MM.1S (cell line): ENCODE measurements at regions not wholly inside any gene's neighbourhood (a gene's known extent, or its start where the extent isn't known, plus 50 kb on each side); places are given as distances from the start of the nearest gene placed in this dataset.

Source experiments
- DNase-seq: peaks from one replicate; pipeline ENCODE4 v3.0.0-alpha.2; 2015
- H2AFZ ChIP-seq: fragments of 300-600 bp; sonication (generic); 2 replicates; pipeline ENCODE4 v1.6.0; 2016; ENCODE audit warnings: antibody characterized with exemption, low read length
- H3F3A ChIP-seq: fragments of 300-600 bp; sonication (generic); 2 replicates; pipeline ENCODE4 v1.6.1; 2016; ENCODE audit warnings: mild to moderate bottlenecking, antibody characterized with exemption, low read length, moderate library complexity, mixed read lengths; ENCODE audit not compliant: insufficient read depth
- H3K27ac ChIP-seq: fragments of 300-600 bp; sonication (generic); 2 replicates; pipeline ENCODE4 v1.5.1; 2016; ENCODE audit warnings: mild to moderate bottlenecking, low read length
- H3K27me3 ChIP-seq: fragments of 300-600 bp; sonication (generic); replicated peaks from 2 replicates; pipeline ENCODE4 v1.6.0; 2016; ENCODE audit warnings: low read length; ENCODE audit not compliant: insufficient read depth
- H3K36me3 ChIP-seq: fragments of 300-600 bp; sonication (generic); replicated peaks from 2 replicates; pipeline ENCODE4 v1.6.1; 2016; ENCODE audit warnings: mild to moderate bottlenecking, low read length, mixed read lengths; ENCODE audit not compliant: insufficient read depth
- H3K4me1 ChIP-seq: fragments of 300-600 bp; sonication (generic); 2 replicates; pipeline ENCODE4 v1.6.1; 2016; ENCODE audit warnings: low read length, mixed read lengths
- H3K4me2 ChIP-seq: fragments of 300-600 bp; sonication (generic); 2 replicates; pipeline ENCODE4 v1.6.0; 2016; ENCODE audit warnings: low read depth, low read length
- H3K4me3 ChIP-seq: fragments of 300-600 bp; sonication (generic); 2 replicates; pipeline ENCODE4 v1.5.1; 2016; ENCODE audit warnings: low read length, mixed read lengths
- H3K79me2 ChIP-seq: fragments of 300-600 bp; sonication (generic); 2 replicates; pipeline ENCODE4 v1.6.1; 2016; ENCODE audit warnings: mixed run types, low read length, mixed read lengths
- H3K9ac ChIP-seq: fragments of 300-600 bp; sonication (generic); 2 replicates; pipeline ENCODE4 v1.6.1; 2016; ENCODE audit warnings: low read length, mixed read lengths
- H3K9me2 ChIP-seq: fragments of 300-600 bp; sonication (generic); replicated peaks from 2 replicates; pipeline ENCODE4 v1.6.1; 2016; ENCODE audit warnings: mild to moderate bottlenecking, low read length, mixed read lengths; ENCODE audit not compliant: insufficient read depth
- H3K9me3 ChIP-seq: fragments of 300-600 bp; sonication (generic); replicated peaks from 2 replicates; pipeline ENCODE4 v1.6.1; 2016; ENCODE audit warnings: mild to moderate bottlenecking, low read length, mixed read lengths; ENCODE audit not compliant: insufficient read depth
- H4K20me1 ChIP-seq: fragments of 300-600 bp; sonication (generic); 2 replicates; pipeline ENCODE4 v1.6.1; 2016; ENCODE audit warnings: mild to moderate bottlenecking, low read length, moderate library complexity, mixed read lengths; ENCODE audit not compliant: insufficient read depth
- EZH2 ChIP-seq: fragments of 300-600 bp; sonication (generic); optimal IDR thresholded peaks from 2 replicates; pipeline ENCODE3; 2017; ENCODE audit warnings: low read depth, mild to moderate bottlenecking, antibody characterized with exemption, low read length, mixed read lengths
- EZH2phosphoT487 ChIP-seq: fragments of 300-600 bp; sonication (generic); IDR thresholded peaks from 2 replicates; pipeline ENCODE4 v1.6.1; 2018; ENCODE audit warnings: antibody characterized with exemption, low read length
- TF ChIP-seq, protein P1 (sequence below): fragments of 300-600 bp; sonication (generic); IDR thresholded peaks from 2 replicates; pipeline ENCODE4 v1.5.1; 2016; ENCODE audit warnings: antibody characterized with exemption, low read length, mixed read lengths

DNA sequence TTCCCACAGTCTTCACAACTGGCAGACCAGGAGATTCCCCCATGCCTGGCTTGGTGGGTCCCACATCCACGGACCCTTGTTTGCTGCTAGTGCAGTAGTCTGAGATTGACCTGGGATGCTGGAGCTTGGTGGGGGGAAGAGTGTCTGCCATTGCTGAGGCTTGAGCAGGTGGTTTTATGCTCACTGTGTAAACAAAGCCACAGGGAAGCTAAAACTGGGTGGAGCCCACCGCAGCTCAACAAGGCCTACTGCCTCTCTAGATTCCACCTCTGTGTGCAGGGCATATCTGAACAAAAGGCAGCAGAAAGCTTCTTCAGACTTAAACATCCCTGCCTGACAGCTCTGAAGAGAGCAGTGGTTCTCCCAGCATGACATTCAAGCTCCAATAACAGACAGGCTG, 177.3 kb upstream of the ETV3 start:
- H3K36me3 ChIP-seq: no peaks in the 10 kb centered on the region
- TF ChIP-seq EZH2phosphoT487 (no peak), EZH2 (no peak)
- TF ChIP-seq, protein P1, sequence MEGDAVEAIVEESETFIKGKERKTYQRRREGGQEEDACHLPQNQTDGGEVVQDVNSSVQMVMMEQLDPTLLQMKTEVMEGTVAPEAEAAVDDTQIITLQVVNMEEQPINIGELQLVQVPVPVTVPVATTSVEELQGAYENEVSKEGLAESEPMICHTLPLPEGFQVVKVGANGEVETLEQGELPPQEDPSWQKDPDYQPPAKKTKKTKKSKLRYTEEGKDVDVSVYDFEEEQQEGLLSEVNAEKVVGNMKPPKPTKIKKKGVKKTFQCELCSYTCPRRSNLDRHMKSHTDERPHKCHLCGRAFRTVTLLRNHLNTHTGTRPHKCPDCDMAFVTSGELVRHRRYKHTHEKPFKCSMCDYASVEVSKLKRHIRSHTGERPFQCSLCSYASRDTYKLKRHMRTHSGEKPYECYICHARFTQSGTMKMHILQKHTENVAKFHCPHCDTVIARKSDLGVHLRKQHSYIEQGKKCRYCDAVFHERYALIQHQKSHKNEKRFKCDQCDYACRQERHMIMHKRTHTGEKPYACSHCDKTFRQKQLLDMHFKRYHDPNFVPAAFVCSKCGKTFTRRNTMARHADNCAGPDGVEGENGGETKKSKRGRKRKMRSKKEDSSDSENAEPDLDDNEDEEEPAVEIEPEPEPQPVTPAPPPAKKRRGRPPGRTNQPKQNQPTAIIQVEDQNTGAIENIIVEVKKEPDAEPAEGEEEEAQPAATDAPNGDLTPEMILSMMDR: no peak
- no peaks in the 10 kb centered on the region for H3K79me2 ChIP-seq
- H3K9me2 ChIP-seq: no peaks in the 10 kb centered on the region
- H4K20me1 ChIP-seq: no peaks in the 10 kb centered on the region
- no peak overlapping the region for H3K9ac ChIP-seq
- H3K9me3 ChIP-seq: no peaks in the 10 kb centered on the region
- no peaks in the 10 kb centered on the region for H3K4me1 ChIP-seq
- H3K4me3 ChIP-seq: no peak overlapping the region
- H3K4me2 ChIP-seq: no peak overlapping the region
- no peaks in the 10 kb centered on the region for H3F3A ChIP-seq
- H2AFZ ChIP-seq: no peak overlapping the region
- DNase-seq: no peak
- no peak overlapping the region for H3K27ac ChIP-seq
- H3K27me3 ChIP-seq: no peaks in the 10 kb centered on the region

DNA sequence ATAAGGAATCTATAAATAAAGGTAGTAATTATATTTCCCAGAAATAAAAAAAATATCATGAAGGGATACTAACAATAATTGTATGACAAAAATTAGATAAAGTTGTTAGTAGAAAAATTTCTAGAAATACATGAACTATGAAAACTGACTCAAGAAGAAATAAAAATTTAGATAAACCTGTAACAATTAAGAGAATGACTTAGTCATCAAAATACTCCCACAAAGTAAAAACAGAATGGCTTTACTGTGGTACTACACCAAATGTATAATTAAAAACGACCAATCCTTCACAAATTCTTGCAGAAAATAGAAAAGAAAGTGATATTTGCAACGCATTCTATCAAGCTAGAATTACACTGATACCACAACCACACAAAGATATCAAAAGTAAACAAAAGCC, 176.2 kb upstream of the ETV3 start:
- H3K27ac ChIP-seq: no peak overlapping the region
- no peaks in the 10 kb centered on the region for H3K36me3 ChIP-seq
- H3K4me2 ChIP-seq: no peak overlapping the region
- H3K9me3 ChIP-seq: no peaks in the 10 kb centered on the region
- H3F3A ChIP-seq: no peaks in the 10 kb centered on the region
- H3K4me3 ChIP-seq: no peak overlapping the region
- H2AFZ ChIP-seq: no peak overlapping the region
- H3K4me1 ChIP-seq: no peaks in the 10 kb centered on the region
- no peaks in the 10 kb centered on the region for H3K27me3 ChIP-seq
- H3K9ac ChIP-seq: no peak overlapping the region
- no peak for DNase-seq
- TF ChIP-seq, protein P1: no peak
- TF ChIP-seq EZH2phosphoT487 (no peak), EZH2 (no peak)
- no peaks in the 10 kb centered on the region for H3K9me2 ChIP-seq
- H4K20me1 ChIP-seq: no peaks in the 10 kb centered on the region
- H3K79me2 ChIP-seq: no peaks in the 10 kb centered on the region

DNA sequence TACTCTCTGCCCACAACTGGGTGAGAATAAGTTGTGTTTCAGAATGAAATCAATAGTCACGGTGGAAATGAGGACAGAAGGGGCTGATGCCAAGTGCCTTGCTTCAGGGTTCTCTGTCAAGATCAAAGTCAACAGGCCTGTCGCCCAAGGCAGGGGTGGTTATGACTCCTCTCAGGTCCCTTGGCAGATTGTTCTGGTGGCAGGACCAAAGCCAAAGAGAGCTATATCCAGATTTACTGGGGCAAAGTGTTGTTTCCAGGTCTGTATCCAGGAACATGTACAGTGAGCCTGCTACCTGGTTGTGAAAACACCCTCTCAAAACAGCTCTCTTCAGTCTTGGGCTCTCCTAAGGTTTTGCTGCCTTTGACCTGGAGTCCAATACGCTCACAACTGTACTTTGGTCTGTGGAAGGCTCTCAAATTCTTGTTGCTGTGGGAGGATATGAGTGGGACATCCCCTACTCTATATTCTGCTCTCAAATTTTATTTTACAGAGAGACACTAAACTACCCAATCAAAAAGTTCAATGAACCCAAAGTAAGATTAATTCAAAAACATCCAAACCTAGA, 175.1 kb upstream of the ETV3 start:
- H3K9me3 ChIP-seq: no peaks in the 10 kb centered on the region
- H3K36me3 ChIP-seq: no peaks in the 10 kb centered on the region
- no peak for TF ChIP-seq EZH2
- TF ChIP-seq EZH2phosphoT487: no peak
- TF ChIP-seq, protein P1: no peak

More for the DNA sequence above, 175.1 kb upstream of the ETV3 start:
- H3K27me3 ChIP-seq: no peaks in the 10 kb centered on the region
- no peak overlapping the region for H3K4me2 ChIP-seq
- no peaks in the 10 kb centered on the region for H3F3A ChIP-seq
- H4K20me1 ChIP-seq: no peaks in the 10 kb centered on the region
- no peaks in the 10 kb centered on the region for H3K79me2 ChIP-seq
- no peak overlapping the region for H3K27ac ChIP-seq
- no peak overlapping the region for H2AFZ ChIP-seq
- no peak for DNase-seq
- H3K9me2 ChIP-seq: no peaks in the 10 kb centered on the region
- no peak overlapping the region for H3K4me3 ChIP-seq
- H3K4me1 ChIP-seq: peaks cover 4% of the 10 kb centered on the region
- H3K9ac ChIP-seq: no peak overlapping the region
